ENCODE measurements at regions not wholly inside any gene's neighbourhood (a gene's known extent, or its start where the extent isn't known, plus 50 kb on each side); places are given as distances from the start of the nearest gene placed in this dataset.

GRCh38 chr16:87131061-87131995 lies 185.9 kb downstream of the C16orf95 start:
- no peak for DNase-seq (ENCODE audit: extremely low read depth in 1 of 2, low read depth in 1 of 2)

DNA sequence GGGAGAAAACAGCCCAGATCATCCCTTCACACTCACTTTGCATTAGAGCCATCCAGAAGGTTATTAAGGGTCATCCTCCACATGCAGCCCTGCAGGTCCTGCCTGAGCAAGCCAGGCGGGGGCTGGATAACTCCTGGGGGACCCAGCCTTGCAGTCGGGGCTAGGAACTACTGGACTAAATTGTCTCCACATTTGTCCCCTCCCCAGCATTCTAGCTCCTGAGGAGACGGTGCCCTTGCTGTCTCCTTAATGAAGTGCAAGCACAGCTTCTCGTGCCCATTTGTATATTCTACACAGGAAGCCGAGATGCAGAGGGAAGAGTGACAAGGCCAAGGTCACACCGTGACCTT lies 185.2 kb downstream of the C16orf95 start:
- DNase-seq (ENCODE audit: extremely low read depth in 1 of 2, low read depth in 1 of 2) = no peak

GRCh38 chr16:87132361-87133014 lies 184.7 kb downstream of the C16orf95 start:
- DNase-seq (ENCODE audit: extremely low read depth in 1 of 2, low read depth in 1 of 2) = no peak

GRCh38 chr16:87133112-87133850 lies 183.9 kb downstream of the C16orf95 start:
- DNase-seq (ENCODE audit: extremely low read depth in 1 of 2, low read depth in 1 of 2) = no peak

GRCh38 chr16:87133966-87134627 lies 183.1 kb downstream of the C16orf95 start:
- no peak for DNase-seq (ENCODE audit: extremely low read depth in 1 of 2, low read depth in 1 of 2)

DNA sequence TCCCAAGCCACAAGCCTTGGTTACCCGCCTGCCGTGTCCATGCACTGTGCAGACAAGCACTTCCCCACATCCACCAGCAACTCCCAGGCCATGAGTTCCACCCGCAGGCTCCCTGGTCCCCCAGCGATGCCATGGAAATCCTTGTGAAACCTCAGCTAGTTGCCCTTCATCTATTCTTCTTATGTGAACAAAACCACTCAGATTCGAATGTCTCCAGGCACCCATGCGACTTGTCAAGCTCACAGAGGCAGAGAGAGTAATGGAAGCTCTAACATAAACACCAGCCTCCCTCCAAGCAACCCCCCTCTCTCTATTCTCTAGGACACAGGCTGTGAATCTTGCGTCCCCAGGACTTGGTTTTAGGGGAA lies 182.6 kb downstream of the C16orf95 start:
- DNase-seq (ENCODE audit: extremely low read depth in 1 of 2, low read depth in 1 of 2) = no peak

DNA sequence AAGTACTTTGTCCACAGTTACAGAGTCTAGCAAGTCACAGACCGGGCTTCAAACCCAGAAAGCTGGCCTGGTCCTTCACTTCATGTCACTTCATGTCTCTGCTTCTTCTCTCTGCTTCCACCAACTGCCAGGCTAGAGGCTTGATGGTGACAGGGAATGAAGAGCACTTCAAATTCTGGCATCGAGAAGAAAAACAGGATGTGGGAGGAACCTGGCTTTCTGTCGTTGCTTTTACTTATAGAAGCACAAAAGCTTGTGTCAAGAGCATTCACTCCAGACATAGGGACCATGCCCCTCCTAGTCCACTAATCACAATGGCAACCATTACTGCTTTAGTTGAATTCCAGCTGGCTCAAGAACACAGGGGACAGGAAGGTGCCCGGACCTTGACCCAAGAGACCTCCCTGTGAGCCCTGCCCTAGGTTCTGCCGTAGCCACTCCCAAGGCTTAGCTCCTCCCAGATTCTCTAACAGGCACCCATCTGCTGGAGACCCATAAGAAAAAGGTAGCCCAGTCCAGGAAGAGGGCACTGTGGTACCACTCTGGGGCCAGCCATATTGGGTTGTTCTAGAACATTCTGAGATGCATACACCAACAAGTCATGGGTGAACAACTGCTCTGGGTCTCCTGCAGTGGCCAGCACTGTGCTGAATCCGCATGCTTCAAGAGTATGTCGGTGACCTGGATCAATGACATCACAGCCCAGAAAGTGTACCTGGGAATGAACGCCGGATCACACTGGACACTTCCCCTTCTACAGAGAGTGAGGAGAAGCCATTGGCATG lies 181.8 kb downstream of the C16orf95 start:
- no peak for DNase-seq (ENCODE audit: extremely low read depth in 1 of 2, low read depth in 1 of 2)

DNA sequence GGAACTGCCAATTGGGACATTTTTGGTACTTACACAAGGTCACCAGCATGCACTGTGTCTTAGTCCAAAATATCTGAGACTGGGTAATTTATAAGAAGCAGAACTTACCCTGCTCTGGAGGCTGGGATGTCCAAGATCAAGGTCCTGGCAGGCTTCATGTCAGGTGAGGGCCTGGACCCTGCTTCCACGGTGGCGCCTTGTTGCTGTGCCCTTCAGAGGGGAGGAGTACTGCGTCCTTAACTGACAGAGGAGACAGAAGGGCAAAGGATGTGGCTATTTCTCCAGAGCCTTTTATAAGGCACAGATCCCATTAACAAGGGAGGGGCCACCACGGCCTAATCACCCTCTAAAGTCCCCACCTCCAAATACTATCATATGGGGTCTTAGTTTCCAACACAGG lies 178.9 kb downstream of the C16orf95 start:
- no peak for DNase-seq (ENCODE audit: extremely low read depth in 1 of 2, low read depth in 1 of 2)

GRCh38 chr16:87138738-87139267 lies 178.4 kb downstream of the C16orf95 start:
- DNase-seq (ENCODE audit: extremely low read depth in 1 of 2, low read depth in 1 of 2) = no peak

DNA sequence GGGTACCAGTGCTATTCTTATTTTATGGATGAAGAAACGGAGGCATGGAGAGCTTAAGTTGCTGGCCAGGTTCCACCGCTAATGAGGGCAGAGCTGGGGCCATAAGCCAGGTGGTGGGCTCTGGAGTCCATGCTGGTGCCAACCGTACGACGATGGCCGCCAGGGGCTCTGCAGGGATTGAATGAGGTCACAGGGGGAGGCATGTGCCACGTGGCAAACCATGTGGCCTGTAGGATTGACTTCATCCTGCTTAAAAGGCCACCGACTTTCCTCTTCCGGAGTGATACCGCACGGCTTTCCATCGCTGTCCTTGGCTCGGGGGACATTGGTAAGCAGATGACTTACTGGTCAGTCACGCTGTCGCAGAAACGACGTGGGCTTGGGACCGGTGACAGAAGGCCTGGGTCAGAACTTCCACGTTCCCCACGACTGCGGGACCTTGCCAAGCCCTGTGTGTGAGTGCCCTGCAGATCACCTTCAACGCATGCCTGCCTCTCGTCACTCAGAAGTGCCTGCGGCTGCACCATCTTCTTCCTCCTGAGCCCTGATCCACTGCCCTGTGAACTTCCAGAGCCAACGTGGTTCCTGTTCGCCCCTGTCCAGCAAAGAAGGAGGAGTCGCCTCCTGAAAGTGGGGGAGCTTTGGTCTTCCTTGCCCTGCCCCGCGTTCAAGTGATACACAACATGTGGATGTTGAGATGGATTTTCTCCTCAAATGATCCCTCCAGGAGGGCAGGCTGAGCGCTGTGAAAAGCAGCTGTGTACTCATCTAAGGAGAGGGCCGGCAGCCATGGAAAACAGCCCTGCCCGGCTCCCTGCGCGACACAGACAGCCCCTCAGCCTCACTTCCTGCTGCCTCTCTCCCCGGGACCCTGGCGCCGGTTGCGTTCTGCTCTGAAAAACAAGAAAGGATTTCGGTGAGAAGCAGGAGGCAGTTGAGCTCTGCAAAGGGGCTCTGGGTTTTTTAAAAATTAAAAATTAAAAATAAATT lies 176.7 kb downstream of the C16orf95 start:
- no peak for DNase-seq (ENCODE audit: extremely low read depth in 1 of 2, low read depth in 1 of 2)

- no peak for DNase-seq (ENCODE audit: extremely low read depth in 1 of 2, low read depth in 1 of 2)
These were observed 175.8 kb downstream of the C16orf95 start for GRCh38 chr16:87141402-87141801.

GRCh38 chr16:87143661-87144121 lies 173.5 kb downstream of the C16orf95 start:
- no peak for DNase-seq (ENCODE audit: extremely low read depth in 1 of 2, low read depth in 1 of 2)

DNA sequence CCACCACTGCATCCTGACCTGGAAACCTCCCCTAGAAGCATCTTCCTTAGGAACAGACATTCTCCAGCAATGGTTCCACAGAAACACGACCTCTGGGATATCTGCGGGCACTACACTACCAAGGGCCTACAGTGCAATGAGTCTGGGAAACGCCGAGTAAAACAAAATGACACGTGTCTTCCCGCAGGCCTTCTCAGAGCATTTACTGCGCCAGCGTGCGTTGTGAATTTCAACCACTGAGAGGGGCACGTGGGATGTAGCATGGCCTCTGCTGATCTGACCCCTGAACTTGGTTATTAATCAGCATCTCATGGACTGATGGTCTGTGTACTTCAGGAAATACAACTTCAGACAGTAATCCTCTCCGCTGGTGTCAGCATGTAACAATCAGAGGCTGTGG lies 173.0 kb downstream of the C16orf95 start:
- no peak for DNase-seq (ENCODE audit: extremely low read depth in 1 of 2, low read depth in 1 of 2)

GRCh38 chr16:87145181-87146176 lies 171.7 kb downstream of the C16orf95 start:
- DNase-seq (ENCODE audit: extremely low read depth in 1 of 2, low read depth in 1 of 2) = no peak

DNA sequence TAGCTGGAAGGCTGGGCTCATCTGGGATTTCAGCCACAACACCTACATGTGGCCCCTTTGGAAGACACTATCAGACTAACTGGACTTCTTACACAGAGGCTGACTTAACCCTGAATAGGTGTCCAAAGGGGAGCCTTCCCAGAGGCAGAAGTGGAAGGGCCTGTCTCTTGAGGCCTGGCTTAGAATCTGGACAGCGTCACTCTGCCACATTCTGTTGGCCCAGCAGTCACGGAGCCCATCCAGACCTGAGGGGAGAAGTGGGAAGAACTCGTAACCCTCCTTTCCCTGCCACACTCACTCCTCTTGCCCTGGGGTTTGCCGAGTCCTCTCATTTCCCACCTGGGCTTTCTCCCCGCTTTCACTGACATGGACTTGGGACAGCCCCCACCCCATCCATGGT lies 170.5 kb downstream of the C16orf95 start:
- DNase-seq (ENCODE audit: extremely low read depth in 1 of 2, low read depth in 1 of 2) = no peak

DNA sequence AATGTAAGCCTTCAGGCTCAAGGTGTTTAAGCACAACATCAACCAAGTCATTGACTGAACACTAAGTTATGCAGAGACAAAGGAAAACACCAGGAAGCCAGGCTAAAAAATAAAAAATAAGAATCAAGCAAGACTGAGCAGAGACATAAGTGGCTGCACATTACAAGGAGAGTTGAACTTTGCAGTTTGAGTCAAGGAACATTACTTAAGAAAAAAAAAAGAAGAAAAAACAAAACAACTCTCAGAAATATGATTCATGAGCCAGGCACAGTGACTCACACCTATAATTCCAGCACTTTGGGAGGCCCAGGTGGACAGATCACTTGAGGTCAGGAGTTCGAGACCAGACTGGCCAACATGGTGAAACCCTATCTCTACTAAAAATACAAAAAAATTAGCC lies 168.1 kb downstream of the C16orf95 start:
- no peak for DNase-seq (ENCODE audit: extremely low read depth in 1 of 2, low read depth in 1 of 2)

DNA sequence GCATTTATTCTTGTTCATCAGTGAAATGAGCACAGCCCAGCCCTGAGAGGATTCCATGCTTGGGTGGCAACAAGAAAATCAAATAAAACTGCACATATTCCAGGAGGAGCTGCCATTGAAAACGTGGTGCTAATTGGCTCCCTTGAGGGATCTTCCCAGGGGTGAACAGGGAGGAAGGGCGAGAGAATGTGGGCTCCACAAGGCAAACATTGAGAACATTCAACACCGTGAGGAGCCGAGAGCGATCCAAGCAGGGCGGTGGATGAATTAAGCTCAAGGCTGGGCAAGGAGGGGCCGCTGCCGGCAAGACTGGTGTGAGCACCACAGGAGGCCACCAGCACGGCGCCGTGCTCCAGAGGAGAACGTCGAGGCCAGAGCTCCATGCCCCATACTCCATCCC lies 166.9 kb downstream of the C16orf95 start:
- DNase-seq (ENCODE audit: extremely low read depth in 1 of 2, low read depth in 1 of 2) = no peak

Data from stimulated activated CD8-positive, alpha-beta memory T cell treated with anti-CD3 and anti-CD28 coated beads, Interleukin-7, amount 100 ng/mL, for 48 hours (primary cell).